ENCODE measurements at regions not wholly inside any gene's neighbourhood (a gene's known extent, or its start where the extent isn't known, plus 50 kb on each side); places are given as distances from the start of the nearest gene placed in this dataset.

- TF ChIP-seq, protein P1, sequence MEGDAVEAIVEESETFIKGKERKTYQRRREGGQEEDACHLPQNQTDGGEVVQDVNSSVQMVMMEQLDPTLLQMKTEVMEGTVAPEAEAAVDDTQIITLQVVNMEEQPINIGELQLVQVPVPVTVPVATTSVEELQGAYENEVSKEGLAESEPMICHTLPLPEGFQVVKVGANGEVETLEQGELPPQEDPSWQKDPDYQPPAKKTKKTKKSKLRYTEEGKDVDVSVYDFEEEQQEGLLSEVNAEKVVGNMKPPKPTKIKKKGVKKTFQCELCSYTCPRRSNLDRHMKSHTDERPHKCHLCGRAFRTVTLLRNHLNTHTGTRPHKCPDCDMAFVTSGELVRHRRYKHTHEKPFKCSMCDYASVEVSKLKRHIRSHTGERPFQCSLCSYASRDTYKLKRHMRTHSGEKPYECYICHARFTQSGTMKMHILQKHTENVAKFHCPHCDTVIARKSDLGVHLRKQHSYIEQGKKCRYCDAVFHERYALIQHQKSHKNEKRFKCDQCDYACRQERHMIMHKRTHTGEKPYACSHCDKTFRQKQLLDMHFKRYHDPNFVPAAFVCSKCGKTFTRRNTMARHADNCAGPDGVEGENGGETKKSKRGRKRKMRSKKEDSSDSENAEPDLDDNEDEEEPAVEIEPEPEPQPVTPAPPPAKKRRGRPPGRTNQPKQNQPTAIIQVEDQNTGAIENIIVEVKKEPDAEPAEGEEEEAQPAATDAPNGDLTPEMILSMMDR (IDR thresholded peaks at IDR 0.05), result no peak
- TF ChIP-seq POLR2A (IDR thresholded peaks at IDR 0.05), result no peak
These were observed 736.9 kb upstream of the KIRREL3 start for GRCh38 chr11:127737499-127737898.
